GM20431 (cell line): ENCODE measurements at regions not wholly inside any gene's neighbourhood (a gene's known extent, or its start where the extent isn't known, plus 50 kb on each side); places are given as distances from the start of the nearest gene placed in this dataset.

Experiments
- in situ Hi-C: fragments of 300-500 bp; cut with MseI, MboI; formaldehyde crosslinking; loops from one replicate; pipeline ENCODE4 v1.15.0; 2020; ENCODE audit warnings: low sequenced_read_pairs; ENCODE audit not compliant: unreplicated experiment

GRCh38 chr10:44184633-44185314 is 200.1 kb downstream of the CXCL12 start:
- in situ Hi-C loops: no loop called here

GRCh38 chr10:44183667-44184632 is 200.9 kb downstream of the CXCL12 start:
- in situ Hi-C loops: no loop called here

- in situ Hi-C loops: no loop called here
Measured at GRCh38 chr10:44182909-44183308, 202.0 kb downstream of the CXCL12 start.

- in situ Hi-C loops: no loop called here
Measured at GRCh38 chr10:44180321-44181168, 204.4 kb downstream of the CXCL12 start.

- in situ Hi-C loops: no loop called here
Measured at GRCh38 chr10:44178856-44179255, 206.0 kb downstream of the CXCL12 start.

- in situ Hi-C loops: no loop called here
Measured at GRCh38 chr10:44178281-44178680, 206.6 kb downstream of the CXCL12 start.

- in situ Hi-C loops: no loop called here
Measured at GRCh38 chr10:44177610-44178009, 207.3 kb downstream of the CXCL12 start.

GRCh38 chr10:44176311-44176710 is 208.6 kb downstream of the CXCL12 start:
- in situ Hi-C loops: no loop called here

GRCh38 chr10:44173608-44173894 is 211.3 kb downstream of the CXCL12 start:
- in situ Hi-C loops: no loop called here

- in situ Hi-C loops: no loop called here
Measured at GRCh38 chr10:44172883-44173607, 211.9 kb downstream of the CXCL12 start.

GRCh38 chr10:44171765-44172164 is 213.1 kb downstream of the CXCL12 start:
- in situ Hi-C loops: no loop called here

- in situ Hi-C loops: no loop called here
Measured at GRCh38 chr10:44168478-44168877, 216.4 kb downstream of the CXCL12 start.

- in situ Hi-C loops: no loop called here
Measured at GRCh38 chr10:44167752-44168151, 217.1 kb downstream of the CXCL12 start.

- in situ Hi-C loops: no loop called here
Measured at GRCh38 chr10:44166441-44166840, 218.5 kb downstream of the CXCL12 start.

- in situ Hi-C loops: no loop called here
Measured at GRCh38 chr10:44164251-44164956, 220.5 kb downstream of the CXCL12 start.

- in situ Hi-C loops: no loop called here
Measured at GRCh38 chr10:44161184-44161583, 223.7 kb downstream of the CXCL12 start.

GRCh38 chr10:44157574-44157973 is 227.3 kb downstream of the CXCL12 start:
- in situ Hi-C loops: no loop called here

- in situ Hi-C loops: no loop called here
Measured at GRCh38 chr10:44154956-44155355, 229.9 kb downstream of the CXCL12 start.

GRCh38 chr10:44153918-44154670 is 230.8 kb downstream of the CXCL12 start:
- in situ Hi-C loops: no loop called here
